DMS53 treated with DMSO at 0.1 percent for 48 hours (cell line): ENCODE measurements at regions not wholly inside any gene's neighbourhood (a gene's known extent, or its start where the extent isn't known, plus 50 kb on each side); places are given as distances from the start of the nearest gene placed in this dataset.

Experiments
- DNase-seq: peaks from one replicate; lab custom pipeline; 2025; ENCODE audit not compliant: unreplicated experiment; lab: John Stamatoyannopoulos, UW

GRCh38 chr4:71930459-71930858 lies 101.3 kb upstream of the NPFFR2 start:
- no peak for DNase-seq

- DNase-seq: no peak
Measured at GRCh38 chr4:71932941-71933340, 98.9 kb upstream of the NPFFR2 start.

DNA sequence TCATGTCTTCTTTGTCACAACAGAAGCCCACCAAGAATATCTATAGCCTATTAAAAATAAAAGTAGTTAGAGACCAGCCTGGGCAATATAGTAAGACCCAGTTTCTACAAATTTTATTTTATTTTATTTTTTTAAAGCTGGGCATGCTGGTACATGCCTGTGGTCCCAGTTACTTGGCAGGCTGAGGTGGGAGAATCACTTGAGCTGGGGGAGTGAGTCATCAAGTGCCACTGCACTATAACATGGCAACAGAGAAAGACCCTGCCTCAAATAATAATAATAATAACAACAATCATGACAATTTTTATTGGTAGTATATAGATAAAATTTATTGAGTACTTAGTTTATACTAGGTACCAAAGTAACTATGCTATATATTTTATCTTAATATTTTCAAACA lies 93.0 kb upstream of the NPFFR2 start:
- no peak for DNase-seq

DNA sequence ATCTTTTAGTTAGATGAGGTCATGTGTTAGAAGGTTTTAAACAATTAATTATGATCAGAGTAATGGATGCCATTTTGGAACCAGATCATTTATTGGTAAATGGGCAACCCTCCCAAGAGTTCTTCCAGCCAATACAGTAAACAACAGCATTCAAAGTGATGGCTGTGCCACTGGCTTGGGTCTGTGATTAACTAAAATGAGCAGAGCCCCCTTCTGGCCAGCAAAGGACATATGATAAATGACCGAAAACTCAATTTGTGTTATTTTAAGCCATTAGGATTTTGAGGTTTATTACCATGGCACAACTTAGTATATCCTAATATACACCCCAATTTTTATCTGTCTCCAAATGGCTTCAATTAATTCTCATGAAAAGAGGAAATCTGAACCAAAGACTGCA lies 90.8 kb upstream of the NPFFR2 start:
- DNase-seq: peak; percentile 10

- no peak for DNase-seq
Measured at GRCh38 chr4:71944956-71945355, 86.8 kb upstream of the NPFFR2 start.

DNA sequence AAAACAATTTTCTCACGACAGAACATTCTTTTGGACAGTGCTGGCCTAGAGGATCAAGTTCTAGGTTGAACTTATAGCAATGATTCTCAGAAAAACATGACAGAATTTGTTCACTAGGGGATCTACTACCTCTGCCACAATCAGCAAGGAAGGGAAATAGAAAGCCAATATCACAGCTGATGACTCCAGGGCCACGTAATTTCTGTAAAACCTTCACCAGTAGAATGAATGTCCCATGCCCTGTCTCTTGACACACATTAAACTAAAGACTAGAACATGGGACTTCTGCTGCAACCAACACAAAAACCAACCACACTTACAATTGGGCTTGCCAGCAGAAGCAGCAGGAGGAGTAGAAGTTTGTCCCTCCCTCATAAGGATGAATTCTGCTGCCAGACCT lies 86.0 kb upstream of the NPFFR2 start:
- no peak for DNase-seq

DNA sequence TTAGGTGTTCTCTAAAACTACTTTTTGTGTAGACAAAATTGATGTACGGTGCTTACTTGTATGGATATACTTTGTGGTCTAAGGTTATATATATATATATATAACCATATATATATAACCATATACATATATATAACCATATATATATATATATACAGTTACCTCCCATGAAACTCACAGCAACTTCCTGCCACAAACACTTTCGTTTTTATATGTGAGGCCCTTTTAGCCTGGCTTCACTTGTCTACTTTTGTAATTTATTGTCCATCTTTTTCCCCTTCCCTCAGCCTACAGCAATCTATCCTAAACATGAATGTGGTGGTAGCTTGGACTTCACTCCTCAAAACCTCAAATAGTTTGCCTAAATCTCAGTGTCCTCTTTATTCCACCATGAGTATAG lies 72.8 kb upstream of the NPFFR2 start:
- DNase-seq: no peak

GRCh38 chr4:71962622-71963264 lies 69.1 kb upstream of the NPFFR2 start:
- DNase-seq: no peak

GRCh38 chr4:71974681-71975080 lies 57.1 kb upstream of the NPFFR2 start:
- DNase-seq: no peak

DNA sequence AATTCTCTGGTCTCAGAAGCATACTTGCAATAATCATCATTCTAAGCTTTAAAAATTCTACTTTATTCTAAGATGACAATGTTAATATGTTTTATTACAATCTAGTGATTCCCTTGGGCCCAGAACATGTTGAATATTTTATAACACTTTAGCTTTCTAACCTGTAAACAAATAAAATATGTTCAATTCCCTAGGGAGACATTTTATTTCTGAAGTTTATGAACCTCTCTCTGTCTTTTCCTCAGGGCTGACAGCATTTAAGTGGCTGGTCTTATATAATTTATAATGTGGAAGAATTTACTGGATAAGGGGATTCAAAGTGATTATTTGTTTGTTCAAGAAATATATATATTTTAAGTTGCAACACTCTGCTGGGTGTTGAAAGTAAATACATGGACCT lies 55.3 kb upstream of the NPFFR2 start:
- DNase-seq: no peak

GRCh38 chr4:71978210-71978835 lies 53.5 kb upstream of the NPFFR2 start:
- no peak for DNase-seq

DNA sequence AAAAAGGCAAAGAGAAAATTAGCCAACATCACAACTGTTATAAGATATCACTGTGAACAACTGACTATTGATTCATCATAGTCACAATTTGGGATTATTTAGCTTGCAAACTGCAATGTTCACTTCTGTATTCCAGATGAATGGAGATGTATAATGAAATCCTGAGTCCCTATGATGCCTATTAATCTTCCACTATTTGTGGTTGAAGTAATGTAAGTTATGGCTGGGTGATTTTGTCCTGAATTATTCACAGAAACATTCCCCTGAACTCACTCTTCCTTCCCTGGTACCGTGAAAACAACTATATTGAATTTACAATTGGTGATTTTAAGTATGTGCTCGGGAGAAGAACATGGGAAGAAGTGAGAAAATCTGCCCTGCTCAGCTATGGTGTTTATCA lies 50.8 kb upstream of the NPFFR2 start:
- DNase-seq: no peak
